SK-N-SH (cell line): ENCODE measurements at regions not wholly inside any gene's neighbourhood (a gene's known extent, or its start where the extent isn't known, plus 50 kb on each side); places are given as distances from the start of the nearest gene placed in this dataset.

Source experiments
- EZH2phosphoT487 ChIP-seq: fragments of 200-600 bp; sonication (generic); IDR thresholded peaks from 2 replicates; pipeline ENCODE4 v1.6.1; 2017; ENCODE audit warnings: low read depth, mixed run types, mild to moderate bottlenecking, antibody characterized with exemption, moderate library complexity, borderline replicate concordance
- GABPA ChIP-seq: IDR thresholded peaks from 2 replicates; pipeline ENCODE4 v1.4.0; 2012; ENCODE audit warnings: low read depth, mild to moderate bottlenecking
- MAX ChIP-seq: IDR thresholded peaks from 2 replicates; pipeline ENCODE4 v1.4.0; 2012; ENCODE audit warnings: low read depth
- RAD21 ChIP-seq: IDR thresholded peaks from 2 replicates; pipeline ENCODE4 v1.6.1; 2012; ENCODE audit warnings: mild to moderate bottlenecking, low read length
- TF ChIP-seq, protein P1 (sequence below): fragments of 200-600 bp; sonication (generic); IDR thresholded peaks from 2 replicates; pipeline ENCODE4 v1.6.1; 2017; ENCODE audit warnings: antibody characterized with exemption, mild to moderate bottlenecking, moderate library complexity
- TF ChIP-seq, protein P2 (sequence below): IDR thresholded peaks from 2 replicates; pipeline ENCODE4 v1.6.1; 2012; ENCODE audit warnings: mild to moderate bottlenecking, low read depth, low read length, moderate library complexity

DNA sequence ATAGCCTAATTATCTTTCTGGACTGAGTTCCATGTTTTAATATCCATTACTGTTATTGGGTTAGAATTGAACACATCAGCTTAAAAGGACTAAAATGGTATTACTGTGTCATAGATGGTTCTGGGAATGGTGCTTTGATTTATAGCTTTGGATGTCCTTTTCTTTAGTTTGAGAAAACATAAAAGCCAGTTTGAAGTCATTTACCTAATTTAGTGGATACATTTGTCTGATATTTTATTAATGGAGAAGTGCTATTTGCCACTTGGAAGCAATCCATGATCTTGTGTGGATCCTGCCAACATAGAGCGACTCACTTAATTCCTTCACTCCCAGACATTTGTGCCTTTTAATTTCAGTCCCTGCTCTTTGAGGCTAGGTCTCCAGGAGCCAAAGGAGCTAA, 212.4 kb upstream of the PACRGL start:
- no peak for TF ChIP-seq GABPA
- no peak for TF ChIP-seq MAX
- TF ChIP-seq, protein P1, sequence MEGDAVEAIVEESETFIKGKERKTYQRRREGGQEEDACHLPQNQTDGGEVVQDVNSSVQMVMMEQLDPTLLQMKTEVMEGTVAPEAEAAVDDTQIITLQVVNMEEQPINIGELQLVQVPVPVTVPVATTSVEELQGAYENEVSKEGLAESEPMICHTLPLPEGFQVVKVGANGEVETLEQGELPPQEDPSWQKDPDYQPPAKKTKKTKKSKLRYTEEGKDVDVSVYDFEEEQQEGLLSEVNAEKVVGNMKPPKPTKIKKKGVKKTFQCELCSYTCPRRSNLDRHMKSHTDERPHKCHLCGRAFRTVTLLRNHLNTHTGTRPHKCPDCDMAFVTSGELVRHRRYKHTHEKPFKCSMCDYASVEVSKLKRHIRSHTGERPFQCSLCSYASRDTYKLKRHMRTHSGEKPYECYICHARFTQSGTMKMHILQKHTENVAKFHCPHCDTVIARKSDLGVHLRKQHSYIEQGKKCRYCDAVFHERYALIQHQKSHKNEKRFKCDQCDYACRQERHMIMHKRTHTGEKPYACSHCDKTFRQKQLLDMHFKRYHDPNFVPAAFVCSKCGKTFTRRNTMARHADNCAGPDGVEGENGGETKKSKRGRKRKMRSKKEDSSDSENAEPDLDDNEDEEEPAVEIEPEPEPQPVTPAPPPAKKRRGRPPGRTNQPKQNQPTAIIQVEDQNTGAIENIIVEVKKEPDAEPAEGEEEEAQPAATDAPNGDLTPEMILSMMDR: no peak
- no peak for TF ChIP-seq RAD21
- TF ChIP-seq, protein P2, sequence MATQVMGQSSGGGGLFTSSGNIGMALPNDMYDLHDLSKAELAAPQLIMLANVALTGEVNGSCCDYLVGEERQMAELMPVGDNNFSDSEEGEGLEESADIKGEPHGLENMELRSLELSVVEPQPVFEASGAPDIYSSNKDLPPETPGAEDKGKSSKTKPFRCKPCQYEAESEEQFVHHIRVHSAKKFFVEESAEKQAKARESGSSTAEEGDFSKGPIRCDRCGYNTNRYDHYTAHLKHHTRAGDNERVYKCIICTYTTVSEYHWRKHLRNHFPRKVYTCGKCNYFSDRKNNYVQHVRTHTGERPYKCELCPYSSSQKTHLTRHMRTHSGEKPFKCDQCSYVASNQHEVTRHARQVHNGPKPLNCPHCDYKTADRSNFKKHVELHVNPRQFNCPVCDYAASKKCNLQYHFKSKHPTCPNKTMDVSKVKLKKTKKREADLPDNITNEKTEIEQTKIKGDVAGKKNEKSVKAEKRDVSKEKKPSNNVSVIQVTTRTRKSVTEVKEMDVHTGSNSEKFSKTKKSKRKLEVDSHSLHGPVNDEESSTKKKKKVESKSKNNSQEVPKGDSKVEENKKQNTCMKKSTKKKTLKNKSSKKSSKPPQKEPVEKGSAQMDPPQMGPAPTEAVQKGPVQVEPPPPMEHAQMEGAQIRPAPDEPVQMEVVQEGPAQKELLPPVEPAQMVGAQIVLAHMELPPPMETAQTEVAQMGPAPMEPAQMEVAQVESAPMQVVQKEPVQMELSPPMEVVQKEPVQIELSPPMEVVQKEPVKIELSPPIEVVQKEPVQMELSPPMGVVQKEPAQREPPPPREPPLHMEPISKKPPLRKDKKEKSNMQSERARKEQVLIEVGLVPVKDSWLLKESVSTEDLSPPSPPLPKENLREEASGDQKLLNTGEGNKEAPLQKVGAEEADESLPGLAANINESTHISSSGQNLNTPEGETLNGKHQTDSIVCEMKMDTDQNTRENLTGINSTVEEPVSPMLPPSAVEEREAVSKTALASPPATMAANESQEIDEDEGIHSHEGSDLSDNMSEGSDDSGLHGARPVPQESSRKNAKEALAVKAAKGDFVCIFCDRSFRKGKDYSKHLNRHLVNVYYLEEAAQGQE: no peak
- no peak for TF ChIP-seq EZH2phosphoT487
